ENCODE measurements at regions not wholly inside any gene's neighbourhood (a gene's known extent, or its start where the extent isn't known, plus 50 kb on each side); places are given as distances from the start of the nearest gene placed in this dataset.

GRCh38 chr1:2970311-2971071 lies 50.8 kb upstream of the ACTRT2 start:
- no peak for TF ChIP-seq CTCF (IDR thresholded peaks at IDR 0.05)
- DNase-seq (ENCODE audit: low spot score) (no peak), ATAC-seq (ENCODE audit: low FRiP score) (no peak)

GRCh38 chr1:2971101-2971501 lies 50.2 kb upstream of the ACTRT2 start:
- no peak for TF ChIP-seq CTCF (IDR thresholded peaks at IDR 0.05)
- no peak for ATAC-seq (ENCODE audit: low FRiP score)

More at GRCh38 chr1:2971101-2971501, 50.2 kb upstream of the ACTRT2 start:
- DNase-seq (ENCODE audit: low spot score), result no peak
